Keratinocyte (primary cell): ENCODE measurements at regions not wholly inside any gene's neighbourhood (a gene's known extent, or its start where the extent isn't known, plus 50 kb on each side); places are given as distances from the start of the nearest gene placed in this dataset.

Experiments used
- DNase-seq: peaks from one replicate; pipeline ENCODE4 v3.0.0-alpha.2; 2011; ENCODE audit warnings: low read depth, missing footprints, low spot score
- FAIRE-seq: peaks from 2 replicates; lab custom pipeline; 2011; peaks lifted over from hg19 to GRCh38; lab: Jason Lieb, UNC
- H2AFZ ChIP-seq: 2 replicates; pipeline ENCODE4 v1.6.0; 2012; ENCODE audit warnings: low read length, control low read depth, inconsistent platforms; ENCODE audit not compliant: control insufficient read depth
- H3K27ac ChIP-seq: 2 replicates; pipeline ENCODE4 v1.5.1; 2011; ENCODE audit warnings: low read length; ENCODE audit not compliant: control insufficient read depth, insufficient read depth
- H3K27me3 ChIP-seq: 3 replicates; pipeline ENCODE4 v1.6.0; 2011; ENCODE audit warnings: low read length; ENCODE audit not compliant: control insufficient read depth, insufficient read depth; ENCODE audit errors: extremely low read depth
- H3K36me3 ChIP-seq, 2 experiments: 2 replicates in 1 of 2; 3 replicates in 1 of 2; pipeline ENCODE4 v1.5.1; 2011; ENCODE audit warnings: low read length in 2 of 2, mild to moderate bottlenecking in 1 of 2; ENCODE audit not compliant: control insufficient read depth in 2 of 2, insufficient read depth in 2 of 2; ENCODE audit errors: extremely low read depth in 1 of 2
- H3K4me1 ChIP-seq: 3 replicates; pipeline ENCODE4 v1.5.1; 2011; ENCODE audit warnings: low read length; ENCODE audit not compliant: control insufficient read depth, insufficient read depth; ENCODE audit errors: extremely low read depth
- H3K4me2 ChIP-seq: 3 replicates; pipeline ENCODE4 v1.6.0; 2011; ENCODE audit warnings: low read depth, low read length; ENCODE audit not compliant: control insufficient read depth, insufficient read depth; ENCODE audit errors: extremely low read depth
- H3K4me3 ChIP-seq, 3 experiments: fragments of 200-600 bp in 1 of 3; sonication (generic) in 1 of 3; 2 replicates in 2 of 3; 3 replicates in 1 of 3; pipeline ENCODE4 v1.5.1; 2011 to 2016; ENCODE audit warnings: low read length in 3 of 3, mild to moderate bottlenecking in 3 of 3, control low read depth in 2 of 3, inconsistent platforms in 1 of 3, low read depth in 1 of 3, mixed read lengths in 1 of 3, mixed run types in 1 of 3, moderate library complexity in 1 of 3; ENCODE audit not compliant: control insufficient read depth in 2 of 3, insufficient read depth in 2 of 3; ENCODE audit errors: extremely low read depth in 1 of 3
- H3K79me2 ChIP-seq: 2 replicates; pipeline ENCODE4 v1.6.0; 2012; ENCODE audit warnings: low read length; ENCODE audit not compliant: control insufficient read depth, insufficient read depth
- H3K9ac ChIP-seq: 3 replicates; pipeline ENCODE4 v1.6.0; 2011; ENCODE audit warnings: low read length; ENCODE audit not compliant: control insufficient read depth, insufficient read depth; ENCODE audit errors: extremely low read depth
- H3K9me1 ChIP-seq: 3 replicates; pipeline ENCODE4 v1.6.0; 2011; ENCODE audit warnings: low read length; ENCODE audit not compliant: control insufficient read depth, insufficient read depth; ENCODE audit errors: extremely low read depth
- H3K9me3 ChIP-seq: 2 replicates; pipeline ENCODE4 v1.5.1; 2012; ENCODE audit warnings: low read depth, low read length; ENCODE audit not compliant: control insufficient read depth
- H4K20me1 ChIP-seq: 3 replicates; pipeline ENCODE4 v1.6.0; 2011; ENCODE audit warnings: low read length; ENCODE audit not compliant: control insufficient read depth, insufficient read depth; ENCODE audit errors: extremely low read depth
- CTCF ChIP-seq, 3 experiments: IDR thresholded peaks in 1 of 3; conservative IDR thresholded peaks in 1 of 3; optimal IDR thresholded peaks in 1 of 3; 2 replicates in 2 of 3; 3 replicates in 1 of 3; pipeline versions ENCODE3 to v1.5.1; 2011; ENCODE audit warnings: low read length in 3 of 3, mild to moderate bottlenecking in 3 of 3, moderate library complexity in 2 of 3, control low read depth in 1 of 3, inconsistent platforms in 1 of 3; ENCODE audit not compliant: insufficient read depth in 2 of 3; ENCODE audit errors: extremely low read depth in 1 of 3
- EZH2 ChIP-seq: IDR thresholded peaks from one replicate; pipeline ENCODE4 v1.6.1; 2012; ENCODE audit warnings: inconsistent platforms, mild to moderate bottlenecking, low read length, moderate library complexity
- dilution Hi-C: fragments of 300-500 bp; cut with MboI; formaldehyde crosslinking; loops from one replicate; pipeline ENCODE4 v1.7.0; 2020; ENCODE audit warnings: low sequenced_read_pairs; ENCODE audit not compliant: extremely low pct_ligation_motif_present

GRCh38 chr1:75990686-75991085, 58.5 kb upstream of the ASB17 start:
- no peaks in the 10 kb centered on the region for H3K79me2 ChIP-seq
- H3K4me2 ChIP-seq: no peak overlapping the region
- no peak for TF ChIP-seq CTCF (optimal IDR thresholded peaks at IDR 0.05 in 1 of 3, IDR thresholded peaks at IDR 0.05 in 1 of 3, conservative IDR thresholded peaks at IDR 0.05 in 1 of 3; ENCODE audit: extremely low read depth in 1 of 3, insufficient read depth in 2 of 3, low read length in 3 of 3)
- no peak for TF ChIP-seq EZH2
- H3K27me3 ChIP-seq: peaks cover 6% of the 10 kb centered on the region
- no peak for FAIRE-seq
- no peak overlapping the region for H2AFZ ChIP-seq
- H3K27ac ChIP-seq: no peak overlapping the region
- dilution Hi-C loops: no loop called here
- H3K9ac ChIP-seq: no peak overlapping the region
- no peaks in the 10 kb centered on the region for H3K9me3 ChIP-seq
- no peaks in the 10 kb centered on the region for H3K4me1 ChIP-seq
- H3K36me3 ChIP-seq: no peaks in the 10 kb centered on the region
- H4K20me1 ChIP-seq: no peaks in the 10 kb centered on the region
- H3K4me3 ChIP-seq: no peak overlapping the region
- no peak for DNase-seq
- H3K9me1 ChIP-seq: no peaks in the 10 kb centered on the region

GRCh38 chr1:75991497-75992114, 59.4 kb upstream of the ASB17 start:
- no peaks in the 10 kb centered on the region for H3K36me3 ChIP-seq
- peak; percentile 33 for DNase-seq

More at GRCh38 chr1:75991497-75992114, 59.4 kb upstream of the ASB17 start:
- dilution Hi-C loops: no loop called here
- TF ChIP-seq CTCF (optimal IDR thresholded peaks at IDR 0.05 in 1 of 3, IDR thresholded peaks at IDR 0.05 in 1 of 3, conservative IDR thresholded peaks at IDR 0.05 in 1 of 3; ENCODE audit: extremely low read depth in 1 of 3, insufficient read depth in 2 of 3, low read length in 3 of 3): peak; percentile 73 to 81 (median 80)
- TF ChIP-seq EZH2: no peak
- FAIRE-seq: peak; percentile 26
- no peak overlapping the region for H3K27ac ChIP-seq
- H3K9ac ChIP-seq: no peak overlapping the region
- H3K4me2 ChIP-seq: no peak overlapping the region
- H3K9me1 ChIP-seq: no peaks in the 10 kb centered on the region
- no peaks in the 10 kb centered on the region for H3K79me2 ChIP-seq
- H3K4me1 ChIP-seq: no peaks in the 10 kb centered on the region
- peaks cover 6% of the 10 kb centered on the region for H3K27me3 ChIP-seq
- H2AFZ ChIP-seq: no peak overlapping the region
- no peaks in the 10 kb centered on the region for H4K20me1 ChIP-seq
- H3K4me3 ChIP-seq: no peak overlapping the region
- no peaks in the 10 kb centered on the region for H3K9me3 ChIP-seq
